ENCODE measurements at regions not wholly inside any gene's neighbourhood (a gene's known extent, or its start where the extent isn't known, plus 50 kb on each side); places are given as distances from the start of the nearest gene placed in this dataset.

DNA sequence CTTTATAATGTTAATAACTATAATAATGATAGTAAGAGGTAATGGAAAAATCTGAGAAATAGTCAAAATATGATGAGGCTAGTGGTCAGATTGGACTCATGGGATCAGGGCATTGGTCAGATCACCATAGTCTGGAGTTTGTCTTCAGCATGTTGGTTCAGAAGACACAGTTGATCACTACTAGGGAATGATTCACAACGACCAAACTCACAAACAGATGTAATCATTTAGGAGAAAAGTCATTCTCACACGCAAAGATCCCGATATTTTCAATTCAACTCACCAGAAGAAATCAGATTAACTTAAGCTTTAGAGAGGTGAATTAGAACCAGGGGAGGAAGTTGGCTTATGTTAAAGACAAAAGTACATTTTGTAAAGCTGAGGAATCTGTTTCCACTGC is 131.8 kb downstream of the LURAP1L start:
- H3K4me3 ChIP-seq, result no peak overlapping the region
- H3K27me3 ChIP-seq (replicated peaks in 1 of 7), result no peaks in the 10 kb centered on the region
- WGBS, 5 donors, result 75 to 87% (median 83%) methylated on average over 3 of the region's 3 CpGs
- peaks cover 0 to 9% (median 0%) of the 10 kb centered on the region in 8 donors for H3K9me3 ChIP-seq
- intact Hi-C loops (cut with DNase I; ENCODE audit: low total_unique reads), result no loop called here
- H3K36me3 ChIP-seq, result no peaks in the 10 kb centered on the region
- TF ChIP-seq POLR2A (IDR thresholded peaks at IDR 0.05), result no peak
- H3K4me1 ChIP-seq, result no peaks in the 10 kb centered on the region
- H3K27ac ChIP-seq, result no peak overlapping the region
- no peak for DNase-seq

DNA sequence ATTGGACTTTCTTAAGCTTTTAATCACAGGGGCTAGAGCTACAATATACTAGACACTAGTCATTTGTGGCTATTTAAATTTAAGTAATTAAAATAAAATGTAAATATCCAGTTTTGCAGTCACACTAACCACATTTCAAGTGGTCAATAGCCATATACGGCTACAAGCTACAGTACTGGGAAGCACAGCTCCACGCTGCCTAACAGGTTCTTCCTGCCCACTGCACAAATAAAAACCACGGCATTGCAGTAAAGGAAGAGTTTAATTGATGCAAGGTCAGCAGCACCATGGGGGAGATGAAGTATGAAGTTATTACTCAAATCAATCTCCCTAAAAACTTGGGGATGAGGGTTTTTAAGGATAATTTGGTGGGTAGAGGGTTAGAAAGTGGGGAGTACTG is 134.1 kb downstream of the LURAP1L start:
- Histone ChIP-seq H3K27me3 (replicated peaks in 1 of 7) (no peaks in the 10 kb centered on the region), H3K4me1 (no peaks in the 10 kb centered on the region), H3K9me3 (peaks cover 0 to 5% (median 0%) of the 10 kb centered on the region in 8 donors), H3K4me3 (no peak overlapping the region), H3K27ac (no peak overlapping the region), H3K36me3 (no peaks in the 10 kb centered on the region)
- intact Hi-C loops (cut with DNase I; ENCODE audit: low total_unique reads), result no loop called here
- 44 to 47% (median 45%) methylated on average over 3 of the region's 3 CpGs for WGBS, 5 donors
- DNase-seq, result no peak
- TF ChIP-seq POLR2A (IDR thresholded peaks at IDR 0.05) (no peak), CTCF (IDR thresholded peaks at IDR 0.05 in 8 of 11, conservative IDR thresholded peaks at IDR 0.05 in 3 of 11) (no peak), POLR2AphosphoS5 (IDR thresholded peaks at IDR 0.05) (no peak)

DNA sequence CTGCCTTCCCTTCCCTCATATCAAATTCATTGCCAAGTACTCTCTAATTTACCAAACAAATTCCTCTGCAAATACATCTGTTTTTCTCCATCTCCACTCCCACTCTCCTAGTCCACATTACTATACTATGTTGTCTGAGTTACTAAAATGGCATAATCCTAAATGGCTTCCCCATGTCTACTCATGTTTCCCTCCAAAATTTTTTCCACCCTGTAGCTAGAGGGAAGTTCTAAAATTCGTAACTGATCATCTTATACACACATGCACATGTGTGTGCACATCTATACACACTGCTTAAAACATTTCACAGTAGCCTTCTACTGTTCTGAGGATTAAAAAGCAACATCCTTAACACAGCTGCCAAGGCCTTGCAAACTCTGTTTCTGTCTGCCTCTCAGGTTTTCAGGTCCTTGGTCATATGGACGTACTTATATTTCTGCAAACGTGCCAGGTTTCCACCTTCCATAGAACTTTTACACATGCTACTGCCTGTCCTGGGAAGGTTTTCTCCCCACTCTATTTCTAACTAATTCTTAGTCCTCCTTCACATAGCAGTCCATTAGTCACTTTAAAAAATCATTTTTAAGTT is 140.6 kb downstream of the LURAP1L start:
- TF ChIP-seq POLR2A (IDR thresholded peaks at IDR 0.05) (no peak), POLR2AphosphoS5 (IDR thresholded peaks at IDR 0.05) (no peak), CTCF (IDR thresholded peaks at IDR 0.05 in 8 of 11, conservative IDR thresholded peaks at IDR 0.05 in 3 of 11) (no peak)
- intact Hi-C loops (cut with DNase I; ENCODE audit: low total_unique reads), result no loop called here

DNA sequence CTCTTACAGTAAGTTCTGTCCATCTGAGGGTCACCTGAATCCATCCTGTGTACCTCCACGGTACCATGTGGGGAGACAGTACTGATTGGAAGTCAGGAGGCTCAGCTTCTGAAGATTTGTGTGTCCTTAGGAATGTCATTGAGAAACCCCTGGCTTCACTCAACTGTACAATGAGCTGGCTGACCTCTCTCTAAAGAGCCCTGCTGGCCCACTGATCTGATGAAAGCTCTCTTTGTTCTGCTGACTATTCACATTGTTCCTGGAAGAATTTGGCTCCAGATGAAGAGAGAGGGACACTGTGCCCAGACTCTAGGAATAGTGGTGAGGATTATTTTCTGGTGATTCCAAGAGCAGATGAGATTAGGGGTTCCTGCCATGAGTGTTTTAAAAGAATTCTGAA is 141.2 kb downstream of the LURAP1L start:
- Histone ChIP-seq H3K4me1 (no peaks in the 10 kb centered on the region), H3K27me3 (replicated peaks in 1 of 7) (no peaks in the 10 kb centered on the region), H3K36me3 (no peaks in the 10 kb centered on the region), H3K4me3 (no peak overlapping the region), H3K9me3 (peaks cover 0 to 5% (median 0%) of the 10 kb centered on the region in 8 donors), H3K27ac (no peak overlapping the region)
- intact Hi-C loops (cut with DNase I; ENCODE audit: low total_unique reads), result no loop called here
- DNase-seq, result no peak
- WGBS, 5 donors, result 54 to 82% (median 65%) methylated on average over 1 of the region's 1 CpG
- no peak for TF ChIP-seq POLR2AphosphoS5 (IDR thresholded peaks at IDR 0.05)
- no peak for TF ChIP-seq POLR2A (IDR thresholded peaks at IDR 0.05)
- no peak for TF ChIP-seq CTCF (IDR thresholded peaks at IDR 0.05 in 8 of 11, conservative IDR thresholded peaks at IDR 0.05 in 3 of 11)

More for the DNA sequence above, 140.6 kb downstream of the LURAP1L start:
- Histone ChIP-seq H3K9me3 (peaks cover 0 to 5% (median 0%) of the 10 kb centered on the region in 8 donors), H3K4me1 (no peaks in the 10 kb centered on the region), H3K27ac (no peak overlapping the region), H3K27me3 (replicated peaks in 1 of 7) (no peaks in the 10 kb centered on the region), H3K36me3 (no peaks in the 10 kb centered on the region), H3K4me3 (no peak overlapping the region)
- WGBS, 5 donors, result 74 to 83% (median 82%) methylated on average over 3 of the region's 3 CpGs
- DNase-seq, result no peak

DNA sequence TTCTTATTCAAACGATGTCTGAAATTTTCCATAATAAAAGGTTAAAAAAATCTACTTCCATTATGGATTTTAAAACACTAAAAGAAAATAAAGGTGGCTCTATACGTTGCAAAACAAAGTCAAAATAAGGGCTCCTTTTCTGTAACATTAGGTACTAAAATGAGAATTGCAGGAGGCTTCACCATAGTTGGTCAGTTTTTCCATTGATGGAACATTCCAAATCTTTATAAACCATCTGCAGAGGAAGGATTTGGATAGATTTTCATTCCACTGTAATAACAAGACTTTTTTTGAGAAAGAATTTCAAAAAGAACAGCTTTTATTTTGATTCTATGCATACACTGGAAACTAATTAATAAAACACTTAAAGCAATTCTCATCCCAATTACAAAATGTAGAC is 145.6 kb downstream of the LURAP1L start:
- peaks cover 0 to 9% (median 0%) of the 10 kb centered on the region in 8 donors for H3K9me3 ChIP-seq
- DNase-seq, result no peak
- H3K27me3 ChIP-seq (replicated peaks in 1 of 7), result no peaks in the 10 kb centered on the region
- no peak overlapping the region for H3K27ac ChIP-seq
- TF ChIP-seq CTCF (IDR thresholded peaks at IDR 0.05 in 8 of 11, conservative IDR thresholded peaks at IDR 0.05 in 3 of 11) (no peak), POLR2A (IDR thresholded peaks at IDR 0.05) (no peak), POLR2AphosphoS5 (IDR thresholded peaks at IDR 0.05) (no peak)
- no peaks in the 10 kb centered on the region for H3K4me1 ChIP-seq
- intact Hi-C loops (cut with DNase I; ENCODE audit: low total_unique reads), result no loop called here
- 55 to 83% (median 69%) methylated on average over 2 of the region's 2 CpGs for whole genome bisulfite sequencing, 5 donors
- no peaks in the 10 kb centered on the region for H3K36me3 ChIP-seq
- no peak overlapping the region for H3K4me3 ChIP-seq
